HTR-8/SVneo (cell line): ENCODE measurements at regions not wholly inside any gene's neighbourhood (a gene's known extent, or its start where the extent isn't known, plus 50 kb on each side); places are given as distances from the start of the nearest gene placed in this dataset.
A peak's percentile ranks its signal among the peaks of the same experiment; 100 is the strongest.

ENCODE experiments used
- DNase-seq: peaks from one replicate; pipeline ENCODE4 v3.0.0; 2011; ENCODE audit warnings: low spot score, mixed read lengths; ENCODE audit not compliant: insufficient read length
- FAIRE-seq: peaks from 2 replicates; lab custom pipeline; 2011; peaks lifted over from hg19 to GRCh38; lab: Jason Lieb, UNC

- DNase-seq (no peak), FAIRE-seq (no peak)
Observed at GRCh38 chr22:22344430-22344829, 99.8 kb downstream of the VPREB1 start.

- no peak for FAIRE-seq
- DNase-seq: no peak
Observed at GRCh38 chr22:22345781-22346180, 101.2 kb downstream of the VPREB1 start.

- no peak for DNase-seq
- FAIRE-seq: no peak
Observed at GRCh38 chr22:22346401-22347107, 102.0 kb downstream of the VPREB1 start.

GRCh38 chr22:22348127-22348814, 103.7 kb downstream of the VPREB1 start:
- DNase-seq (no peak), FAIRE-seq (no peak)

GRCh38 chr22:22348815-22349454, 104.3 kb downstream of the VPREB1 start:
- FAIRE-seq: no peak

GRCh38 chr22:22349455-22349836, 104.9 kb downstream of the VPREB1 start:
- DNase-seq (no peak), FAIRE-seq (no peak)

More at GRCh38 chr22:22348815-22349454, 104.3 kb downstream of the VPREB1 start:
- DNase-seq: no peak

- no peak for DNase-seq
- FAIRE-seq: no peak
Observed at GRCh38 chr22:22351366-22351765, 106.8 kb downstream of the VPREB1 start.

GRCh38 chr22:22352371-22352999, 107.9 kb downstream of the VPREB1 start:
- FAIRE-seq (no peak), DNase-seq (no peak)

- no peak for FAIRE-seq
- no peak for DNase-seq
Observed at GRCh38 chr22:22355096-22355834, 110.7 kb downstream of the VPREB1 start.

- FAIRE-seq (no peak), DNase-seq (peak; percentile 66)
Observed at GRCh38 chr22:22357024-22357883, 112.7 kb downstream of the VPREB1 start.

- FAIRE-seq (no peak), DNase-seq (no peak)
Observed at GRCh38 chr22:22358152-22358551, 113.6 kb downstream of the VPREB1 start.

- DNase-seq (no peak), FAIRE-seq (no peak)
Observed at GRCh38 chr22:22358686-22359085, 114.1 kb downstream of the VPREB1 start.

GRCh38 chr22:22359465-22359864, 114.9 kb downstream of the VPREB1 start:
- DNase-seq: no peak
- FAIRE-seq: no peak

GRCh38 chr22:22360014-22360413, 115.4 kb downstream of the VPREB1 start:
- DNase-seq: no peak
- FAIRE-seq: no peak

- DNase-seq: no peak
- no peak for FAIRE-seq
Observed at GRCh38 chr22:22362311-22362710, 117.7 kb downstream of the VPREB1 start.

- DNase-seq: no peak
- FAIRE-seq: no peak
Observed at GRCh38 chr22:22362936-22363335, 118.3 kb downstream of the VPREB1 start.

GRCh38 chr22:22364207-22364606, 119.6 kb downstream of the VPREB1 start:
- no peak for FAIRE-seq
- DNase-seq: no peak

GRCh38 chr22:22366537-22366936, 122.0 kb downstream of the VPREB1 start:
- DNase-seq: no peak
- FAIRE-seq: no peak

- DNase-seq (no peak), FAIRE-seq (no peak)
Observed at GRCh38 chr22:22368516-22368915, 123.9 kb downstream of the VPREB1 start.
